ENCODE measurements at regions not wholly inside any gene's neighbourhood (a gene's known extent, or its start where the extent isn't known, plus 50 kb on each side); places are given as distances from the start of the nearest gene placed in this dataset.
"Not testable (repeated sequence)": the region's sequence is repeated elsewhere in the genome, so short reads cannot be mapped to it uniquely, and the experiment has no call there.

DNA sequence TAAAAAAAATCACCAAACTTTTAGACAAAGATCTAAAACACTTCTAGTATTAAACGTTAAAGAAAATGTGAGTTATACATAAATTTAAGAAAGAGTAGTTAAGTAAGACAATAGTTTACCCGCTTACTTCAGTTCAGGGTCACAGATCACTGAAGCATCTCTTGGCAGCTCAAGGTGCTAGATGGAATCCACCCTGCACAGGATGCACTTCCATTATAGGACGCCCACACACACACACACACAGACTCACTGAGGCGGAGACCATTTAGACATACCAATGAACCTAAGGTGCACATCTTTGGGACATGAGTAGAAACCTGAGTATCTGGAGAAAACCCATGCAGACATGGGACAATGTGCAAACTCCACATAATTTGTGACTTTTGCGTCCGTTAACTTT lies 630.6 kb upstream of the ZNF804A start:
- TF ChIP-seq, protein P1, sequence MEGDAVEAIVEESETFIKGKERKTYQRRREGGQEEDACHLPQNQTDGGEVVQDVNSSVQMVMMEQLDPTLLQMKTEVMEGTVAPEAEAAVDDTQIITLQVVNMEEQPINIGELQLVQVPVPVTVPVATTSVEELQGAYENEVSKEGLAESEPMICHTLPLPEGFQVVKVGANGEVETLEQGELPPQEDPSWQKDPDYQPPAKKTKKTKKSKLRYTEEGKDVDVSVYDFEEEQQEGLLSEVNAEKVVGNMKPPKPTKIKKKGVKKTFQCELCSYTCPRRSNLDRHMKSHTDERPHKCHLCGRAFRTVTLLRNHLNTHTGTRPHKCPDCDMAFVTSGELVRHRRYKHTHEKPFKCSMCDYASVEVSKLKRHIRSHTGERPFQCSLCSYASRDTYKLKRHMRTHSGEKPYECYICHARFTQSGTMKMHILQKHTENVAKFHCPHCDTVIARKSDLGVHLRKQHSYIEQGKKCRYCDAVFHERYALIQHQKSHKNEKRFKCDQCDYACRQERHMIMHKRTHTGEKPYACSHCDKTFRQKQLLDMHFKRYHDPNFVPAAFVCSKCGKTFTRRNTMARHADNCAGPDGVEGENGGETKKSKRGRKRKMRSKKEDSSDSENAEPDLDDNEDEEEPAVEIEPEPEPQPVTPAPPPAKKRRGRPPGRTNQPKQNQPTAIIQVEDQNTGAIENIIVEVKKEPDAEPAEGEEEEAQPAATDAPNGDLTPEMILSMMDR (IDR thresholded peaks at IDR 0.05; ENCODE audit: low read depth, low read length, missing control alignments), result no peak
- H3K4me3 ChIP-seq (ENCODE audit: low read depth, low read length), result no peak overlapping the region

DNA sequence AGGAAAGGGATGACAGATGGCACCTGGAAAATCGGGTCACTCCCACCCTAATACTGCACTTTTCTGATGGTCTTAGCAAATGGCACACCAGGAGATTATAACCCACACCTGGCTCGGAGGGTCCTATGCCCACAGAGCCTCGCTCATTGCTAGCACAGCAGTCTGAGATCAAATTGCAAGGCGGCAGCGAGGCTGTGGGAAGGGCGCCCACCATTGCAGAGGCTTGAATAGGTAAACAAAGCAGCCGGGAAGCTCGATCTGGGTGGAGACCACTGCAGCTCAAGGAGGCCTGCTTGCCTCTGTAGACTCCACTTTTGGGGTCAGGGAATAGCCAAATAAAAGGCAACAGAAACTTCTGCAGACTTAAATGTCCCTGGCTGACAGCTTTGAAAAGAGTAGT lies 622.7 kb upstream of the ZNF804A start:
- DNase-seq (ENCODE audit: low read depth); H3K4me3 ChIP-seq (ENCODE audit: low read depth, low read length): not testable (repeated sequence)

More for the DNA sequence above, 630.6 kb upstream of the ZNF804A start:
- DNase-seq (ENCODE audit: low read depth), result no peak

DNA sequence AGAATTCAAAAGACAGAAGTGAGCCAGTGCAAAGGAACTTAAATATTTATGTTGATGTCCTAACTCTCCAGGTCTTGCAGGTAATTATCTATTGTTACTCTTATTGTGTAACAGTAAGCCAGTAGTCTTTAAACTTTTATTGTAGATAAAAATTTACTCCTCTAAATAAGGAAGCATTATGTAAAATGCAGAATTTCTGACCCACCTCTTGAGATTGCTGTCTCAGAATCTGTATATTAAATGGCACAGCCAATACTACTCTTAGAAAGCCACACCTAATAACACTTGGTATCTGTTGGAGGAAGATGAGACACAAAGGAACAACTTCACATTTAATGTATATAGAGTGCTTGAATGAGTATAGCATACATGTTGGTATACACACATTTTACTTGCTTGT lies 613.5 kb upstream of the ZNF804A start:
- no peak for DNase-seq (ENCODE audit: low read depth)
- H3K4me3 ChIP-seq (ENCODE audit: low read depth, low read length), result no peak overlapping the region
- TF ChIP-seq, protein P1 (IDR thresholded peaks at IDR 0.05; ENCODE audit: low read depth, low read length, missing control alignments), result no peak

DNA sequence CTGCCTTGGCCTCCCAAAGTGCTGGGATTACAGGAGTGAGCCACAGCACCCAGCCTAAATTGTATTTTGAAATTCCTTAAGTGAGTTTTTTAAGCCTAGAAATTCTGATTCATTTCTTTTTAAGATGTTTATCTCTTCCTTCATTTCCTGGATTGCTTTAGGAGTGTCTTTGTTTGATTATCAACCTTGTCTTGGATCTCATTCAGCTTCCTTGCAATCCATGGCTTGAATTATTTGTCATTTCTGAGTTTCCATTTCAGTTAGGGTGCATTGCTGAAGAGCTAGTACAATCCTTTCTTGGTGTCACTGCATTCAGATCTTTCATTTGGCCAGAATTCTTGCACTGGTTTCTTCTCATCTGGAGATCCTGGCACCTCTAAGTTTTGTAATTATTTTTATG lies 606.4 kb upstream of the ZNF804A start:
- no peak for DNase-seq (ENCODE audit: low read depth)
- TF ChIP-seq, protein P1 (IDR thresholded peaks at IDR 0.05; ENCODE audit: low read depth, low read length, missing control alignments), result no peak
- no peak overlapping the region for H3K4me3 ChIP-seq (ENCODE audit: low read depth, low read length)

DNA sequence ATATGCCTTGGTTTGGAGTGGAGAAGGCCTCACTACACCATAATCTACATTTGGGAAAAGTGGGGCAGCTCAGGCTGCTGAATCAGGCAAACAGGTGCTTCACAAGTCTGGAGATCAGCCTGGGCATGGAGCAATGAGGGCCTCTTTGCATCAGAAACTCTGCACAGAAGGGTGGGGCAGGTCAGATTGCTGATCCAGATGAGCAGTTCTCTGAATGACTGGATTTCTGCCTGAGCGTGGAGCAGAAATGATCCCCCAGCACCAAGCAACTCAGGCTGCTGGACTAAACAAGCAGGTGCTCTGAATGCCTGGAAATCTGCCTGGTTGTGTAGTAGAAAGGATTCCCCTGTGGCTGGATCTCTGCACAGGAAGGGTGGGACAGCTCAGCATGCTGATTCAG lies 605.3 kb upstream of the ZNF804A start:
- peak; percentile 67 for DNase-seq (ENCODE audit: low read depth)
- H3K4me3 ChIP-seq (ENCODE audit: low read depth, low read length), result no peak overlapping the region
- TF ChIP-seq, protein P1 (IDR thresholded peaks at IDR 0.05; ENCODE audit: low read depth, low read length, missing control alignments), result no peak

DNA sequence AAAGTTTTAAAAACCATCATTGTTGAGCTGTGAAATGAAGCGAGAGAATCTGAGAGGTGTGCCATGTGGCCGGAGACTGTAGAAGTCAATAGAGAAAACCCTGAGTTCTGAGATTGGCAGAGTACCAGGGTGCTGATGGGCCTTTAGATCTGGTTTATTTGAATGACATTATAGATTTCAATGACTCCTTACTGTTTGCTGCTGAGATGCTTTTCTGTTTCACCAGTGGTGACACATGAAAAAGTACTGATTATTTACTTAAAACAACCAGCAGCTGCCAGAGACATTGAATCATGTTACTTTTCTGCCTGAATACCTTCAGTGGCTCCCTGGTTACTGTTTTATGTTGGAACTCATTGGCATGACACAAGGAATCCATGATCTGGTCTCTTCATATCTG lies 602.7 kb upstream of the ZNF804A start:
- no peak for DNase-seq (ENCODE audit: low read depth)
- H3K4me3 ChIP-seq (ENCODE audit: low read depth, low read length), result no peak overlapping the region
- TF ChIP-seq, protein P1 (IDR thresholded peaks at IDR 0.05; ENCODE audit: low read depth, low read length, missing control alignments), result no peak

DNA sequence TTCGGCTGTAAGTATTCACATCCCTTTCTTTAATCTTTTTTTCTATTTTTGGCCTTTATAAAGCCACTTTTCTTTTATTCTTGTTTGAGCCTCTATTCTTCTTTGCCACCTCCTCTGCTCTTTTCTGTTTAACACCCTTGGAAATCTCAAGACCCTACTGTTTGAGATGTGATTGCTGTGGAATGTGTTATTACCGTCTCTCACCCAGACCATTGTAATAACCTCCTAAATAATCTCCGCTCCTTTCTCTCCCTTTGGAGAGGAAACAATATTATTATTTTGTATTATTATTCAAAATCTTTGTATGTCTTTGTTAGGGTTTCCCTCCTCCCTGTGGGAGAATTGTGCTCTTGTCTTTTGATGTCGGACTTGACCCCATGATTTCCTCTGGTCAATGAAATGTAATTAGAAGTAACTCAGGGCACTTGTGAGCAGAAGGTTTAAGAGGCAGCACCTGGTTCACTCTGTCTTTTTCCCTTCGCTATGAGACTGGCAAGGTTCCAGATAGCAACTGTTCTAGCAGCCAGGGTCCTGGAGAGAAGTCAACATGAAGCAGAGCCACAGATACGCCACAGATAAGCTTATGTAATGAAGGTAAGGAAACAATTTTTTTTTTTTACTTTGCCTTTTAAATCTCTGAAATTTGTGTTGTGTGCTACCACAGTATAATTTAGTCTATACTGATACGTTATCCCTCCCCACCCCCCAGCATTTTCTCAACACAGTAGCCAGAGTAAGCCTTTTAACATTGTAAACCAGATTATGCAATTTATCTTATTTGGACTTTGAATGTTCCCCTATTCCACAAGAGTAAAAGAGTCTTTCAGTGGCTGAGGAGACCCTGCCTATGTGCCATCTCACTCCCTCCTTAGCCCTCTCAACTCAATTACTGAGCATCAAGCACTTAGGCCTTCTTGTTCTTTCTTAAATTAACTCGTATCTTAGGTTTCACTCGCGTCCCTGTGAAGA lies 601.2 kb upstream of the ZNF804A start:
- no peak overlapping the region for H3K4me3 ChIP-seq (ENCODE audit: low read depth, low read length)
- TF ChIP-seq, protein P1 (IDR thresholded peaks at IDR 0.05; ENCODE audit: low read depth, low read length, missing control alignments), result no peak
- no peak for DNase-seq (ENCODE audit: low read depth)
